ENCODE measurements at regions not wholly inside any gene's neighbourhood (a gene's known extent, or its start where the extent isn't known, plus 50 kb on each side); places are given as distances from the start of the nearest gene placed in this dataset.
"Not testable (repeated sequence)": the region's sequence is repeated elsewhere in the genome, so short reads cannot be mapped to it uniquely, and the experiment has no call there.

- Mint-ChIP-seq H3K4me3 (no peak overlapping the region), H3K27me3 (ENCODE audit: low read depth) (no peaks in the 10 kb centered on the region)
Observed at GRCh38 chr11:23211221-23211620, 350.9 kb upstream of the CCDC179 start.

GRCh38 chr11:23212807-23213206 lies 352.5 kb upstream of the CCDC179 start:
- Mint-ChIP-seq H3K36me3 (ENCODE audit: low read depth) (no peaks in the 10 kb centered on the region), H3K4me1 (peaks cover 11% of the 10 kb centered on the region), H3K27ac (peak overlapping the region in 2 of 3 experiments; percentile 0 to 44), H3K9me3 (peaks cover 5% of the 10 kb centered on the region), H3K27me3 (ENCODE audit: low read depth) (peaks cover 6% of the 10 kb centered on the region), H3K4me3 (no peak overlapping the region)
- TF ChIP-seq, protein P1, sequence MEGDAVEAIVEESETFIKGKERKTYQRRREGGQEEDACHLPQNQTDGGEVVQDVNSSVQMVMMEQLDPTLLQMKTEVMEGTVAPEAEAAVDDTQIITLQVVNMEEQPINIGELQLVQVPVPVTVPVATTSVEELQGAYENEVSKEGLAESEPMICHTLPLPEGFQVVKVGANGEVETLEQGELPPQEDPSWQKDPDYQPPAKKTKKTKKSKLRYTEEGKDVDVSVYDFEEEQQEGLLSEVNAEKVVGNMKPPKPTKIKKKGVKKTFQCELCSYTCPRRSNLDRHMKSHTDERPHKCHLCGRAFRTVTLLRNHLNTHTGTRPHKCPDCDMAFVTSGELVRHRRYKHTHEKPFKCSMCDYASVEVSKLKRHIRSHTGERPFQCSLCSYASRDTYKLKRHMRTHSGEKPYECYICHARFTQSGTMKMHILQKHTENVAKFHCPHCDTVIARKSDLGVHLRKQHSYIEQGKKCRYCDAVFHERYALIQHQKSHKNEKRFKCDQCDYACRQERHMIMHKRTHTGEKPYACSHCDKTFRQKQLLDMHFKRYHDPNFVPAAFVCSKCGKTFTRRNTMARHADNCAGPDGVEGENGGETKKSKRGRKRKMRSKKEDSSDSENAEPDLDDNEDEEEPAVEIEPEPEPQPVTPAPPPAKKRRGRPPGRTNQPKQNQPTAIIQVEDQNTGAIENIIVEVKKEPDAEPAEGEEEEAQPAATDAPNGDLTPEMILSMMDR (IDR thresholded peaks at IDR 0.05; ENCODE audit: unreplicated experiment in 3 of 3), result no peak

More at GRCh38 chr11:23211221-23211620, 350.9 kb upstream of the CCDC179 start:
- H3K4me1 Mint-ChIP-seq, result peaks cover 11% of the 10 kb centered on the region
- no peaks in the 10 kb centered on the region for H3K9me3 Mint-ChIP-seq
- no peak overlapping the region for H3K27ac Mint-ChIP-seq
- no peaks in the 10 kb centered on the region for H3K36me3 Mint-ChIP-seq (ENCODE audit: low read depth)
- TF ChIP-seq, protein P1 (IDR thresholded peaks at IDR 0.05; ENCODE audit: unreplicated experiment in 3 of 3), result no peak

DNA sequence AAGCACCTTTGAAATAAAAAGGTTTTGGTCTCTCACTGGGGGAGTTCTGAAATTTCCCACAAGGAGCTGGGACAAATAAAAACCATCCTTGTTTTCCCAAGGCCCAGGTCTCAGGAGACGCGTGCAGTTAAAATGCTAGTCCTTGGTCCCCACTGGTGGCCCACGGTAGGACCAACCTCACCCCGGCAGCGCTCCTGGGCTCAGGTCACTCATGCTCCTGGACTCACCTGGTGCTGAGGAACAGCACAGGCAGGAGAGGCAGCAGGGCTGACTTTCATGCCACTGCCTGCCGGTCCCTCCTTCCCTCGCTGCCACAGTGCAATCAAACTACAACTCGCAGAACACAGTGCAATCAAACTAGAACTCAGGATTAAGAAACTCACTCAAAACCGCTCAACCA lies 356.8 kb upstream of the CCDC179 start:
- H3K36me3 Mint-ChIP-seq (ENCODE audit: low read depth), result no peaks in the 10 kb centered on the region

DNA sequence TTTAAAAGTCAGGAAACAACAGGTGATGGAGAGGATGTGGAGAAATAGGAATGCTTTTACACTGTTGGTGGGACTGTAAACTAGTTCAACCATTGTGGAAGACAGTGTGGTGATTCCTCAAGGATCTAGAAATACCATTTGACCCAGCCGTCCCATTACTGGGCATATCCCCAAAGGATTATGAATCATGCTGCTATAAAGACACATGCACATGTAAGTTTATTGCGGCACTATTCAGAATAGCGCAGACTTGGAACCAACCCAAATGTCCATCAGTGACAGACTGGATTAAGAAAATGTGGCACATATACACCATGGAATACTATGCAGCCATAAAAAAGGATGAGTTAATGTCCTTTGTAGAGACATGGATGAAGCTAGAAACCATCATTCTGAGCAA lies 359.8 kb upstream of the CCDC179 start:
- not testable (repeated sequence) for H3K4me1 Mint-ChIP-seq; H3K27ac Mint-ChIP-seq; H3K27me3 Mint-ChIP-seq (ENCODE audit: low read depth); H3K36me3 Mint-ChIP-seq (ENCODE audit: low read depth); H3K4me3 Mint-ChIP-seq
- peaks cover 13% of the 10 kb centered on the region for H3K9me3 Mint-ChIP-seq

More for the DNA sequence above, 356.8 kb upstream of the CCDC179 start:
- Mint-ChIP-seq H3K27me3 (ENCODE audit: low read depth) (peaks cover 6% of the 10 kb centered on the region), H3K9me3 (peaks cover 13% of the 10 kb centered on the region), H3K4me1 (peaks cover 7% of the 10 kb centered on the region), H3K4me3 (no peak overlapping the region), H3K27ac (no peak overlapping the region)
- TF ChIP-seq, protein P1 (IDR thresholded peaks at IDR 0.05; ENCODE audit: unreplicated experiment in 3 of 3), result no peak

GRCh38 chr11:23221366-23221765 lies 361.1 kb upstream of the CCDC179 start:
- TF ChIP-seq, protein P1 (IDR thresholded peaks at IDR 0.05; ENCODE audit: unreplicated experiment in 3 of 3), result no peak
- no peaks in the 10 kb centered on the region for H3K36me3 Mint-ChIP-seq (ENCODE audit: low read depth)
- no peak overlapping the region for H3K4me3 Mint-ChIP-seq
- H3K27ac Mint-ChIP-seq, result no peak overlapping the region
- H3K9me3 Mint-ChIP-seq, result peaks cover 13% of the 10 kb centered on the region
- H3K4me1 Mint-ChIP-seq, result no peaks in the 10 kb centered on the region
- peaks cover 6% of the 10 kb centered on the region for H3K27me3 Mint-ChIP-seq (ENCODE audit: low read depth)

- no peaks in the 10 kb centered on the region for H3K36me3 Mint-ChIP-seq (ENCODE audit: low read depth)
Observed at GRCh38 chr11:23226331-23227077, 366.2 kb upstream of the CCDC179 start.

More at GRCh38 chr11:23226331-23227077, 366.2 kb upstream of the CCDC179 start:
- TF ChIP-seq, protein P1 (IDR thresholded peaks at IDR 0.05; ENCODE audit: unreplicated experiment in 3 of 3), result no peak
- Mint-ChIP-seq H3K9me3 (no peaks in the 10 kb centered on the region), H3K27ac (peak overlapping the region in 1 of 3 experiments; percentile 57), H3K4me1 (peaks cover 7% of the 10 kb centered on the region), H3K4me3 (no peak overlapping the region), H3K27me3 (ENCODE audit: low read depth) (no peaks in the 10 kb centered on the region)
